ENCODE measurements at regions not wholly inside any gene's neighbourhood (a gene's known extent, or its start where the extent isn't known, plus 50 kb on each side); places are given as distances from the start of the nearest gene placed in this dataset.

DNA sequence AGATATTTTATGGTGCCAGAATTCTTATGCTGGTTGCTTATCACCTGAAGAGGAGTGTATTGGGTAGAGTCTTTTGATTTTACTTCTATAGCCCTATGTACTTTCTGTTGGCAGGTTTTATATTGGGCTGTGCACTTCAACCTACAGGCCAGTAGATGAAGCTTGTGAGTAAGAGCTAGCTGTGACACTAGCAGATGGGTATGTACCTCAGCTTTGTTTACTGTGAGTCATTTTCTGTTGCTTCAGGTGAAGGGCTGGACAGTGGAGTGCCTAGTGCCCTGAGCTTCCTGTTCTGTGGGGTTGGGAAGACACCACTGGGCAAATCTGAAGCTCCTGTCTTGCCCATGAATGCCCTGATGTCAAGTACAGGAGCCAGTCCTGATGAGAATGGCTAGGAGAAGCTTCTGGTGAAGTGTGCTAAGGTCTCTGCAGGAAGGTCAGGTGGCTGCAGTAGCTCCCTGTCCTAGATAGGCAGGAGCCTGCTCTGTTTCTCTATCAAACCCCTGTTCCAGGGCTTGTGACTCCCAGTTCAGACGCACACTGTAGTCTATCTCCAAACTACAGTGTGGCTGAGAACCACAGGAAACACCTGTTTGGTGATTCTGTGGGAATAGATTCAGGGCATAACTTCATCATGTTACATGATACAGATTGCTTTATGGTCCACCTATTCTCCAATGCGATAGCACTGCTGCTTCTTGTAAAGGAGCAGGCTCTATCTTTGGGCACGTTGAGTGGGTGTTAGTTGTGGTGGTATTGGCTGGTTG, 755.7 kb downstream of the KCNA4 start:
- no peak overlapping the region for H3K9ac ChIP-seq (ENCODE audit: low read depth, low read length)
- no peaks in the 10 kb centered on the region for H3K4me1 ChIP-seq (ENCODE audit: control insufficient read depth, insufficient read depth, low read length)
- H3K36me3 ChIP-seq (ENCODE audit: control insufficient read depth, insufficient read depth, low read length) = no peaks in the 10 kb centered on the region
- H3K4me3 ChIP-seq (ENCODE audit: low read depth, low read length) = no peak overlapping the region
- H3K9me3 ChIP-seq (ENCODE audit: control insufficient read depth, insufficient read depth, low read length) = no peaks in the 10 kb centered on the region
- no peaks in the 10 kb centered on the region for H3K27me3 ChIP-seq (ENCODE audit: control insufficient read depth, insufficient read depth, low read length)

DNA sequence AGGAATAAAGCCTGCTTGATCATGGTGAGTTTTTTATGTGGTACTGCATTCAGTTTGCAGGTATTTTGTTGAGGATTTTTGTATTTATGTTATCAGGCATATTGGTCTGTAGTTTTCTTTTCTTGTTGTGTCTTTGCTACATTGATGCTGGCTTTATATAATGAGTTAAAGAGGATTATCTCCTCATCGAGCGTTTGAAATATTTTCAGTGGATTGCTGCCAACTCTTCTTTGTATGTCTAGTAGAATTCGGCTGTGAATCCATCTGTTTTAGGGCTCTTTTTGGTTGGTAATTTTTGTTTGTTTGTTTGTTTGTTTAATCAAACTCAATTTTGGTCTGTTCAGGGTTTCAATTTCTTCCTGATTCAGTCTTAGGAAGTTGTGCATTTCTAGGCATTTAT, 758.4 kb downstream of the KCNA4 start:
- Histone ChIP-seq H3K9ac (ENCODE audit: low read depth, low read length) (no peak overlapping the region), H3K27me3 (ENCODE audit: control insufficient read depth, insufficient read depth, low read length) (no peaks in the 10 kb centered on the region), H3K36me3 (ENCODE audit: control insufficient read depth, insufficient read depth, low read length) (no peaks in the 10 kb centered on the region), H3K4me3 (ENCODE audit: low read depth, low read length) (no peak overlapping the region), H3K9me3 (ENCODE audit: control insufficient read depth, insufficient read depth, low read length) (no peaks in the 10 kb centered on the region), H3K4me1 (ENCODE audit: control insufficient read depth, insufficient read depth, low read length) (no peaks in the 10 kb centered on the region)

DNA sequence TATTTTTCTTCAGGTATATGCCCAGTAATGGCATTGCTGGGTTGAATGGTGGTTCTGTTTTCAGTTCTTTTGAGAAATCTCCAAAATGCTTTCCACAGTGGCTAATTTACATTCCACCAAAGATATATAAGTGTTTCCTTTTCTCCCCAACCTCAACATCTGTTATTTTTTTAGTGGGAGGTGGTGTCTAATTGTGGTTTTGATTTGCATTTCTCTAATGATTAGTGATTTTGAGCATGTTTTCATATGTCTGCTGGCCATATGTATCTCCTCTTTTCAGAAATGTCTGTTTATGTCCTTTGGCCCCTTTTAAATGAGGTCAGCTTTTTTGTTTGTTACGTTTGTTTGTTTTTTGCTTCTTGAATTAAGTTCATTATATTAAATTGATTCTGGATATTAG, 760.2 kb downstream of the KCNA4 start:
- Histone ChIP-seq H3K36me3 (ENCODE audit: control insufficient read depth, insufficient read depth, low read length) (no peaks in the 10 kb centered on the region), H3K4me1 (ENCODE audit: control insufficient read depth, insufficient read depth, low read length) (no peaks in the 10 kb centered on the region)

DNA sequence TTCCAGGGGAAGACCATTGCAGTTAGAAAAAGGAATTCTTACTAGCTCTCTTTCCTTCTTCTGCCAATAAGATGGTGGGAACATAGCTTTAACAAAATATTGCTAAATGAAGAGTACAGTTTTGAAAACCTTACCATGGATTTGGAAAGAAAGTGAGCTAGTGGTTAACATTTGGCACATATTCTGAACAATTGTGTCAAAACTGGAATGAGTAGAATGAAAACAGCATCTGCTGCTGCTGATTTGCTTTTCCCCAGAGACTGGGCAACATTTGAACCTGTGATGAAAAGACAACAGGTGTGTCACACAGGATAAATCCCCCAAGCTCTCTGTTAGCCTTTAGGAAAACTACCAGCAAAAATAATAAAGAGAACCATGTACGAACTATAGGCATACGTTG, 761.4 kb downstream of the KCNA4 start:
- H3K4me1 ChIP-seq (ENCODE audit: control insufficient read depth, insufficient read depth, low read length) = no peaks in the 10 kb centered on the region
- no peaks in the 10 kb centered on the region for H3K36me3 ChIP-seq (ENCODE audit: control insufficient read depth, insufficient read depth, low read length)
- H3K9me3 ChIP-seq (ENCODE audit: control insufficient read depth, insufficient read depth, low read length) = no peaks in the 10 kb centered on the region
- H3K27me3 ChIP-seq (ENCODE audit: control insufficient read depth, insufficient read depth, low read length) = no peaks in the 10 kb centered on the region
- no peak overlapping the region for H3K4me3 ChIP-seq (ENCODE audit: low read depth, low read length)
- no peak overlapping the region for H3K9ac ChIP-seq (ENCODE audit: low read depth, low read length)

More for the DNA sequence above, 760.2 kb downstream of the KCNA4 start:
- Histone ChIP-seq H3K4me3 (ENCODE audit: low read depth, low read length) (no peak overlapping the region), H3K27me3 (ENCODE audit: control insufficient read depth, insufficient read depth, low read length) (no peaks in the 10 kb centered on the region), H3K9ac (ENCODE audit: low read depth, low read length) (no peak overlapping the region), H3K9me3 (ENCODE audit: control insufficient read depth, insufficient read depth, low read length) (no peaks in the 10 kb centered on the region)

DNA sequence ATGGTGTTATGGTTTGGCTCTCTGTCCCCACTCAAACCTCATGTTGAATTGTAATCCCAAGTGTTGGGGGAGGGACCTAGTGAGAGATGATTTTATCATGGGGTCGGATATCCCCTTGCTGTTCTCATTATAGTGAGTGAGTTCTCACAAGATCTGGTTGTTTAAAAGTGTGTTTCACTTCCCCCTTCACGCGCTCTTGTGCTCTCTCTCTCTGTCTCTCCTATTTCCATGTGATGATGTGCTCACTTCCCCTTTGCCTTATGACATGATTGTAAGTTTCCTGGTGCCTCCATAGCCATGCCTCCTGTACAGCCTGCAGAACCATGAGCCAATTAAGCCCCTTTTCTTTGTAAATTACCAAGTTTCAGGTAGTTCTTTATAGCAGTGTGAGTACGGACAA, 765.1 kb downstream of the KCNA4 start:
- no peak overlapping the region for H3K9ac ChIP-seq (ENCODE audit: low read depth, low read length)
- H3K4me1 ChIP-seq (ENCODE audit: control insufficient read depth, insufficient read depth, low read length) = no peaks in the 10 kb centered on the region
- no peaks in the 10 kb centered on the region for H3K36me3 ChIP-seq (ENCODE audit: control insufficient read depth, insufficient read depth, low read length)
- H3K4me3 ChIP-seq (ENCODE audit: low read depth, low read length) = no peak overlapping the region
- no peaks in the 10 kb centered on the region for H3K27me3 ChIP-seq (ENCODE audit: control insufficient read depth, insufficient read depth, low read length)
- H3K9me3 ChIP-seq (ENCODE audit: control insufficient read depth, insufficient read depth, low read length) = no peaks in the 10 kb centered on the region

DNA sequence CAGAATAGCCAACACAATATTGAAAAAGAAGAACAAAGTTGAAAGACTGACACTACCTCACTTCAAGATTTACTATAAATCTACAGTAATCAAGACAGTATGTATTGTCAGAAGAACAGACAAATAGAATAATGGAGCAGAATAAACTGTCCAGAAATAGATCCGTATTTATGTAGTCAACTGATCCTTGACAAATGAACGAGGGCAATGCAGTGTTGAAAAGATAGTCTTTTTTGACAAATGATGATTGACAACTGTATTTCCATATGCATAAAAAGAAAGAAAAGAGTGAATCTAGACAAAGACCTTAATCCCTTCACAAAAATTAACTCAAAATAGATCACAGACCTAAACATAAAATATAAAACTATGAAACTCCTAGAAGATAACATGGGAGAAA, 767.1 kb downstream of the KCNA4 start:
- H3K4me3 ChIP-seq (ENCODE audit: low read depth, low read length) = no peak overlapping the region

DNA sequence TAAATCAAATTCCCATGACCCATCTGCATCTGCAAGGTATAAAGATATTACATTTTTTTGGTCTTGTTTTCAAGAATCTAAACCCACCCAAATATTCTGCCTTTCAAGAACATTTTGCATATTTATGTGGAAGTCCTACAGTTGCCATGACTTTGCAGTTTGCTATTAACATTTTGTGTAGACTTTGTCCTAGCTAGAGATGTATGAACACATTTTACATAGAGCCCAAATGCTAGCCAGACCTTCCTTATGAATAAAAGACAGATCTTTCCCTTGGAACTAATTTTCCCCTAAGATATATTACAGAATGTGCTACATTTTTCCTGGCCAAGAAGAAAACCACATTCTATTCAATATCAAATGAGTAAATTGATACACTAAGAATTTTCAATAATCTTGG, 772.5 kb downstream of the KCNA4 start:
- H3K36me3 ChIP-seq (ENCODE audit: control insufficient read depth, insufficient read depth, low read length) = no peaks in the 10 kb centered on the region
- no peak overlapping the region for H3K9ac ChIP-seq (ENCODE audit: low read depth, low read length)
- no peaks in the 10 kb centered on the region for H3K27me3 ChIP-seq (ENCODE audit: control insufficient read depth, insufficient read depth, low read length)
- H3K9me3 ChIP-seq (ENCODE audit: control insufficient read depth, insufficient read depth, low read length) = no peaks in the 10 kb centered on the region
- H3K4me1 ChIP-seq (ENCODE audit: control insufficient read depth, insufficient read depth, low read length) = no peaks in the 10 kb centered on the region
- no peak overlapping the region for H3K4me3 ChIP-seq (ENCODE audit: low read depth, low read length)

More for the DNA sequence above, 767.1 kb downstream of the KCNA4 start:
- H3K9me3 ChIP-seq (ENCODE audit: control insufficient read depth, insufficient read depth, low read length) = no peaks in the 10 kb centered on the region
- H3K27me3 ChIP-seq (ENCODE audit: control insufficient read depth, insufficient read depth, low read length) = no peaks in the 10 kb centered on the region
- no peaks in the 10 kb centered on the region for H3K36me3 ChIP-seq (ENCODE audit: control insufficient read depth, insufficient read depth, low read length)
- H3K4me1 ChIP-seq (ENCODE audit: control insufficient read depth, insufficient read depth, low read length) = no peaks in the 10 kb centered on the region
- no peak overlapping the region for H3K9ac ChIP-seq (ENCODE audit: low read depth, low read length)

DNA sequence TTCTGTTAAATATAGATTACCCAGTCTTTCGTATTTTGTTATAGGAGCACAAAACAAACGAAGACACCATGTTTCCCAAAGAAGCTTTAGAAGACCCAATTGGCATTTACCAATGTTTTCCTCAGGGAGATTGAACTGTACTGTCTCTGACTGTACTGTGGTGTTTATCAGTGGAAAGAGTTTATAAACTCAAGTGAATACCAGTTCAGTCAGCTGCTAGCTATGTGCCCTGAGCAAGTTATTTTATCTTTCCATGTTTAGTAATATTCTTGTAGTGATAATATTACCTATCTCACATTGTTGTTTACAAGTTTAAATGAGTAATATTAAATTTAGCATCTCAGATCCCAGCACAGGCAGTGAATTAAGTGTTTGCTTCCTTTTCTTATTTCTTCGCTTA, 773.2 kb downstream of the KCNA4 start:
- Histone ChIP-seq H3K36me3 (ENCODE audit: control insufficient read depth, insufficient read depth, low read length) (no peaks in the 10 kb centered on the region), H3K27me3 (ENCODE audit: control insufficient read depth, insufficient read depth, low read length) (no peaks in the 10 kb centered on the region), H3K9ac (ENCODE audit: low read depth, low read length) (no peak overlapping the region), H3K4me3 (ENCODE audit: low read depth, low read length) (no peak overlapping the region), H3K9me3 (ENCODE audit: control insufficient read depth, insufficient read depth, low read length) (no peaks in the 10 kb centered on the region), H3K4me1 (ENCODE audit: control insufficient read depth, insufficient read depth, low read length) (no peaks in the 10 kb centered on the region)

DNA sequence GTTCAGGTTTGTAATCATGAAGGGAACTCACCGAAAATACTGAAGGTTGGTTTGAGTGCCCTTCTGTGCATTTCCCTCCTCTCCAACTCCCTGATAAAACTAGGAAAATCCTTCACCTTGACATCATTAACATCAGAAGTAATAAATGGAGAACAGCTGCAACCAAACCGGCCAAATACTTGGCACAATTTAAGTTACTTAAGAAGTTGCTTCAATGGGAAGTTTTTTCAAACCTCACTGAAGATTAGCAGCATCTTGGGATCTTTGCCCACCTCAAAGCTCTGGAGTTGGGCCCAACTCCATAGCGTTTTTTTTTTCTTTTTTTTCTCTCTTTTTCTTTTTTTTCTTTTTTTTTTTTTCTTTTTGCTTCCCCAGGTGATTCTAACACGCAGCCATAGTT, 784.8 kb downstream of the KCNA4 start:
- Histone ChIP-seq H3K4me3 (ENCODE audit: low read depth, low read length) (no peak overlapping the region), H3K9ac (ENCODE audit: low read depth, low read length) (no peak overlapping the region), H3K36me3 (ENCODE audit: control insufficient read depth, insufficient read depth, low read length) (no peaks in the 10 kb centered on the region), H3K4me1 (ENCODE audit: control insufficient read depth, insufficient read depth, low read length) (no peaks in the 10 kb centered on the region), H3K27me3 (ENCODE audit: control insufficient read depth, insufficient read depth, low read length) (no peaks in the 10 kb centered on the region), H3K9me3 (ENCODE audit: control insufficient read depth, insufficient read depth, low read length) (no peaks in the 10 kb centered on the region)

DNA sequence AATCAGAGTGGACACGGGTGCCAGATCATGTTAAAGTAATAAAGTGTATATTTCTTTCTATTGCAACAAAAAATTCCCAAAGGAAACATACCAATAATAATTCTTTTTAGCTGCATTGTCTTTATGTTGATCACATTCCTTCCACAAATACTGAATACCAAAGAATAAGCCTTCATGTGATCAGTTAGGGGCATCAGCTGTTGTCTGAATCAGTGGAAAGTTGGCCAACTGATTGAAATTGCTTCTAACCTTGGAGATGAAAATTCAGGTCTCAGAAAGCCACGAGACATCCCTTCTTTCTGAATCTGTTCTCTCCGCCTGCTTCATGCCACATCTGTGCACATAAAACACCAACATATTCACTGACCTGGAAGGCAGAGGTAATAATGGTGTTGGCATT, 785.2 kb downstream of the KCNA4 start:
- H3K36me3 ChIP-seq (ENCODE audit: control insufficient read depth, insufficient read depth, low read length) = no peaks in the 10 kb centered on the region
- H3K4me1 ChIP-seq (ENCODE audit: control insufficient read depth, insufficient read depth, low read length) = no peaks in the 10 kb centered on the region
- no peaks in the 10 kb centered on the region for H3K9me3 ChIP-seq (ENCODE audit: control insufficient read depth, insufficient read depth, low read length)
- H3K9ac ChIP-seq (ENCODE audit: low read depth, low read length) = no peak overlapping the region
- H3K4me3 ChIP-seq (ENCODE audit: low read depth, low read length) = no peak overlapping the region
- no peaks in the 10 kb centered on the region for H3K27me3 ChIP-seq (ENCODE audit: control insufficient read depth, insufficient read depth, low read length)

DNA sequence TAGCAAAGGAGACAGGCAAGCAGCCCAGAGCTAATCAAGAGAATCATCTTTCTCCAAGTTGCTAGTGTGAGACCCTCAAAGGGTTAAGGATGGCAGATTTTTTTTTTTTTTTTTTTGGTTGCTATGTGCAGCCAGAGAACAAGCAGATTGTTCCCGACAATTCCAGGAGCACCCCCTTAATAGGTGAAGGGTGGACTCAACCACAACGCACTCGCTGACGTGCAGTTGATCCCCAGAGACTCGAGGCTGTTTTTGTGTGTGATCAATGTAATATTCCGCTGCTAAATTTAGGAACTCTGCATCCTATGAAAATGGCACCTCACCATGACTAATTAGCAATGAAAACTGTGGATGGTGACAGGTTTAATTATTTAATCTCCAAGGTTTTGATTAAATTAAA, 789.0 kb downstream of the KCNA4 start:
- no peaks in the 10 kb centered on the region for H3K36me3 ChIP-seq (ENCODE audit: control insufficient read depth, insufficient read depth, low read length)
- no peak overlapping the region for H3K4me3 ChIP-seq (ENCODE audit: low read depth, low read length)
- no peaks in the 10 kb centered on the region for H3K4me1 ChIP-seq (ENCODE audit: control insufficient read depth, insufficient read depth, low read length)
- no peaks in the 10 kb centered on the region for H3K9me3 ChIP-seq (ENCODE audit: control insufficient read depth, insufficient read depth, low read length)
- no peaks in the 10 kb centered on the region for H3K27me3 ChIP-seq (ENCODE audit: control insufficient read depth, insufficient read depth, low read length)
- H3K9ac ChIP-seq (ENCODE audit: low read depth, low read length) = no peak overlapping the region

DNA sequence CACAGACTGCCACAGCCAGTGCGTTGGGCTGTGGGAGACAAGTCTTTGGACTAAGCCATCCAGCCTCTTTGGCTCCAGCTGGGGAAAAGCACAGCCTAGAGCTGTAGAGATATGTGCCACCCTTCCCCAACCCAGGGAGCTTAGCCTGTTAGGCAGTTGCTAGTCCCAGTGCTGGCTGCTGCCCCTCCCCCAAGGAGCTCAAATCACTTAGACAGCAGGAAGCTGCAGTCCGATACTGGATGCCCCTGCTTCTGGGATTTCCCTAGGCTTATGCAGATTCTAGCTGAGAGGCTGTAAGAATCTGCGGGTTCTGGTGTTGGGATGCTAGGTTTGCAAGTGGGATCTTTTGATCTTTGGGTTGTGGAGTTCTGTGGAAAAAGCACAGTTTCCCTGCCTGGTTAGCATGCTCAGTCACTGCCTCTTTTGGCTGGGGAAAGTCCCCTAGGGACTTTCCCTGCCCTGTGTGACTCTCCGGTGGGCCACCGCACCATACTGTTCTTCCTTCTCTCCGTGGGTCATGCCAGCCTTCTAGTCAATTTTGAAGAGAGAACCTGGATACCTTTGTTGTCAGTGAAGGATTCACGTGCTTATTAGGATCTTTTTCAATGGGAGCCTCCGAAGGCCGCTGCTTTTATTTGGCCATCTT, 792.0 kb downstream of the KCNA4 start:
- Histone ChIP-seq H3K9me3 (ENCODE audit: control insufficient read depth, insufficient read depth, low read length) (no peaks in the 10 kb centered on the region), H3K27me3 (ENCODE audit: control insufficient read depth, insufficient read depth, low read length) (no peaks in the 10 kb centered on the region), H3K4me1 (ENCODE audit: control insufficient read depth, insufficient read depth, low read length) (no peaks in the 10 kb centered on the region), H3K9ac (ENCODE audit: low read depth, low read length) (no peak overlapping the region), H3K36me3 (ENCODE audit: control insufficient read depth, insufficient read depth, low read length) (no peaks in the 10 kb centered on the region), H3K4me3 (ENCODE audit: low read depth, low read length) (no peak overlapping the region)

Measured in iPS-15b (cell line).